GM21528 (cell line): ENCODE measurements at regions not wholly inside any gene's neighbourhood (a gene's known extent, or its start where the extent isn't known, plus 50 kb on each side); places are given as distances from the start of the nearest gene placed in this dataset.

Source experiments
- ATAC-seq: cut with Tn5 transposase; IDR thresholded peaks from one replicate; pipeline ENCODE4 v1.9.1; 2021; ENCODE audit warnings: mild to moderate bottlenecking, moderate library complexity; ENCODE audit not compliant: unreplicated experiment, low FRiP score

GRCh38 chr9:11432361-11432760 lies 819.6 kb upstream of the PTPRD start:
- ATAC-seq: no peak

GRCh38 chr9:11443631-11444030 lies 830.8 kb upstream of the PTPRD start:
- no peak for ATAC-seq

- no peak for ATAC-seq
Measured at GRCh38 chr9:11457825-11458790, 845.3 kb upstream of the PTPRD start.

- no peak for ATAC-seq
Measured at GRCh38 chr9:11469745-11470144, 856.9 kb upstream of the PTPRD start.

GRCh38 chr9:11471321-11471720 lies 858.5 kb upstream of the PTPRD start:
- ATAC-seq: no peak

- ATAC-seq: no peak
Measured at GRCh38 chr9:11500780-11501179, 888.0 kb upstream of the PTPRD start.

GRCh38 chr9:11506980-11507379 lies 894.2 kb upstream of the PTPRD start:
- ATAC-seq: no peak

GRCh38 chr9:11537566-11537965 lies 924.8 kb upstream of the PTPRD start:
- no peak for ATAC-seq

- no peak for ATAC-seq
Measured at GRCh38 chr9:11542781-11543180, 930.0 kb upstream of the PTPRD start.

GRCh38 chr9:11546231-11546630 lies 933.4 kb upstream of the PTPRD start:
- no peak for ATAC-seq

GRCh38 chr9:11549311-11549794 lies 936.6 kb upstream of the PTPRD start:
- no peak for ATAC-seq

- ATAC-seq: no peak
Measured at GRCh38 chr9:11551106-11551505, 938.3 kb upstream of the PTPRD start.

GRCh38 chr9:11558043-11558442 lies 945.2 kb upstream of the PTPRD start:
- no peak for ATAC-seq

GRCh38 chr9:11559001-11559776 lies 946.4 kb upstream of the PTPRD start:
- no peak for ATAC-seq

GRCh38 chr9:11577522-11577921 lies 964.7 kb upstream of the PTPRD start:
- no peak for ATAC-seq

- ATAC-seq: no peak
Measured at GRCh38 chr9:11595756-11596155, 983.0 kb upstream of the PTPRD start.

GRCh38 chr9:11618241-11618805 lies 1005.5 kb upstream of the PTPRD start:
- ATAC-seq: no peak

- no peak for ATAC-seq
Measured at GRCh38 chr9:11632691-11633090, 1019.9 kb upstream of the PTPRD start.

- no peak for ATAC-seq
Measured at GRCh38 chr9:11646831-11647230, 1034.0 kb upstream of the PTPRD start.

- ATAC-seq: no peak
Measured at GRCh38 chr9:11653867-11654266, 1039.3 kb upstream of the TYRP1 start.

GRCh38 chr9:11663913-11664312 lies 1029.3 kb upstream of the TYRP1 start:
- no peak for ATAC-seq
